Ascending aorta (tissue), 2 donors: ENCODE measurements at regions not wholly inside any gene's neighbourhood (a gene's known extent, or its start where the extent isn't known, plus 50 kb on each side); places are given as distances from the start of the nearest gene placed in this dataset.

Experiments used
- DNase-seq, 2 donors: peaks; one replicate each; pipeline ENCODE4 v3.0.0-alpha.2; 2019; ENCODE audit warnings: low spot score in 2 of 2
- H3K27ac ChIP-seq, 2 donors: fragments of 200-600 bp; sonication (generic); one replicate each; pipeline ENCODE4 v1.5.1; 2016 to 2017; ENCODE audit warnings: mild to moderate bottlenecking in 1 of 2
- H3K27me3 ChIP-seq: fragments of 200-600 bp; sonication (generic); one replicate; pipeline ENCODE4 v1.5.1; 2017
- H3K36me3 ChIP-seq, 2 donors: fragments of 200-600 bp; sonication (generic); one replicate each; pipeline ENCODE4 v1.5.1; 2016
- H3K4me1 ChIP-seq, 2 donors: fragments of 200-600 bp; sonication (generic); one replicate each; pipeline ENCODE4 v1.5.1; 2016 to 2017; ENCODE audit warnings: mild to moderate bottlenecking in 1 of 2
- H3K4me3 ChIP-seq, 2 donors: fragments of 200-600 bp; sonication (generic); one replicate each; pipeline ENCODE4 v1.5.1; 2016 to 2017; ENCODE audit warnings: mild to moderate bottlenecking in 1 of 2
- H3K9me3 ChIP-seq, 2 donors: fragments of 200-600 bp; sonication (generic); one replicate each; pipeline ENCODE4 v1.5.1; 2016
- CTCF ChIP-seq, 3 experiments: fragments of 200-600 bp in 2 of 3; fragments of 450-650 bp in 1 of 3; sonication (generic) in 2 of 3; IDR thresholded peaks; one replicate each; pipeline ENCODE4 v1.5.1; 2016 to 2019; ENCODE audit warnings: antibody characterized with exemption in 3 of 3, mild to moderate bottlenecking in 1 of 3, moderate library complexity in 1 of 3
- intact Hi-C: fragments of 100-400 bp; cut with DNase I; formaldehyde crosslinking; loops from one replicate; pipeline ENCODE4 v1.15.1; 2023

DNA sequence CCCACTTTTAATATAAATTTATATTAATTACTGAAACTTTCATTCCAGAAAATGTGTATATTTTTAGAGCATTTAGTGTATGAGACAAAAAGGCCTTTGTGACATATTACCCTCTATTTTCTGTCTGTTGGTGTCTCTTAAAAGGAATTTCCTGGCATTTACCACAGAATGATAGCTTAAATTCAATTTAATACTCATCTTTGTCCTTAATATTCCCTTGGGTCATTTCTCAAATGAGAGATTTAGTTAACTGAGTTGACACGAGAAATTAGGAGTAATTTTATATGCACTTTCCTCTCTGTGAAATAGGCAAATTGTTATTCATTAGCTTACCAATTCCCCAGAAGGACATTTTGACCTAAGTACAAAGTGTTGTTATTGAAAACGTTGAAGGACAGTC is 101.7 kb upstream of the CTTNBP2 start:
- H3K4me1 ChIP-seq = no peaks in the 10 kb centered on the region
- no peak overlapping the region for H3K4me3 ChIP-seq
- TF ChIP-seq CTCF (IDR thresholded peaks at IDR 0.05) = no peak
- H3K27ac ChIP-seq = no peak overlapping the region
- DNase-seq = no peak
- no peaks in the 10 kb centered on the region for H3K27me3 ChIP-seq
- no peaks in the 10 kb centered on the region for H3K36me3 ChIP-seq
- intact Hi-C loops = no loop called here
- H3K9me3 ChIP-seq = no peaks in the 10 kb centered on the region

- no peak for DNase-seq
- TF ChIP-seq CTCF (IDR thresholded peaks at IDR 0.05) = no peak
- Histone ChIP-seq H3K36me3 (no peaks in the 10 kb centered on the region), H3K27ac (no peak overlapping the region), H3K4me1 (no peaks in the 10 kb centered on the region), H3K4me3 (no peak overlapping the region), H3K27me3 (no peaks in the 10 kb centered on the region), H3K9me3 (no peaks in the 10 kb centered on the region)
- intact Hi-C loops = no loop called here
Measured at GRCh38 chr7:117975476-117975875, 102.2 kb upstream of the CTTNBP2 start.

GRCh38 chr7:117979954-117980497 is 106.8 kb upstream of the CTTNBP2 start:
- intact Hi-C loops = no loop called here
- no peaks in the 10 kb centered on the region for H3K9me3 ChIP-seq
- H3K4me3 ChIP-seq = no peak overlapping the region
- DNase-seq = no peak
- no peak overlapping the region for H3K27ac ChIP-seq
- H3K4me1 ChIP-seq = no peaks in the 10 kb centered on the region
- no peak for TF ChIP-seq CTCF (IDR thresholded peaks at IDR 0.05)
- H3K27me3 ChIP-seq = no peaks in the 10 kb centered on the region
- no peaks in the 10 kb centered on the region for H3K36me3 ChIP-seq

GRCh38 chr7:117982071-117983055 is 109.1 kb upstream of the CTTNBP2 start:
- Histone ChIP-seq H3K4me3 (no peak overlapping the region), H3K27me3 (no peaks in the 10 kb centered on the region), H3K36me3 (no peaks in the 10 kb centered on the region), H3K9me3 (no peaks in the 10 kb centered on the region), H3K27ac (no peak overlapping the region), H3K4me1 (no peaks in the 10 kb centered on the region)
- DNase-seq = no peak
- intact Hi-C loops = no loop called here
- no peak for TF ChIP-seq CTCF (IDR thresholded peaks at IDR 0.05)

- no peaks in the 10 kb centered on the region for H3K36me3 ChIP-seq
- no peak overlapping the region for H3K27ac ChIP-seq
- DNase-seq = no peak
- no peak overlapping the region for H3K4me3 ChIP-seq
- intact Hi-C loops = no loop called here
- H3K4me1 ChIP-seq = no peaks in the 10 kb centered on the region
- no peaks in the 10 kb centered on the region for H3K9me3 ChIP-seq
- TF ChIP-seq CTCF (IDR thresholded peaks at IDR 0.05) = no peak
- no peaks in the 10 kb centered on the region for H3K27me3 ChIP-seq
Measured at GRCh38 chr7:117986645-117987269, 113.5 kb upstream of the CTTNBP2 start.
